Hepatocyte (in vitro differentiated cells): ENCODE measurements at regions not wholly inside any gene's neighbourhood (a gene's known extent, or its start where the extent isn't known, plus 50 kb on each side); places are given as distances from the start of the nearest gene placed in this dataset.
"Not testable (repeated sequence)": the region's sequence is repeated elsewhere in the genome, so short reads cannot be mapped to it uniquely, and the experiment has no call there.

Source experiments
- DNase-seq: peaks from one replicate; pipeline ENCODE4 v3.0.0-alpha.2; 2016; ENCODE audit warnings: low spot score
- H2AFZ ChIP-seq: fragments of 200-600 bp; sonication (generic); 2 replicates; pipeline ENCODE4 v1.6.0; 2016; ENCODE audit warnings: antibody characterized with exemption, mild to moderate bottlenecking
- H3K27ac ChIP-seq: fragments of 200-600 bp; sonication (generic); 2 replicates; pipeline ENCODE4 v1.5.1; 2016; ENCODE audit warnings: mild to moderate bottlenecking
- H3K27me3 ChIP-seq: fragments of 200-600 bp; sonication (generic); 2 replicates; pipeline ENCODE4 v1.6.1; 2016
- H3K36me3 ChIP-seq: fragments of 200-600 bp; sonication (generic); replicated peaks from 2 replicates; pipeline ENCODE4 v1.5.1; 2016; ENCODE audit warnings: low read depth; ENCODE audit not compliant: insufficient read depth
- H3K4me1 ChIP-seq: fragments of 200-600 bp; sonication (generic); 2 replicates; pipeline ENCODE4 v1.5.1; 2016; ENCODE audit warnings: mild to moderate bottlenecking, moderate library complexity; ENCODE audit not compliant: insufficient read depth
- H3K4me2 ChIP-seq: fragments of 200-600 bp; sonication (generic); 2 replicates; pipeline ENCODE4 v1.6.0; 2016
- H3K4me3 ChIP-seq: fragments of 200-600 bp; sonication (generic); 2 replicates; pipeline ENCODE4 v1.5.1; 2016; ENCODE audit warnings: mild to moderate bottlenecking
- H3K79me2 ChIP-seq: fragments of 200-600 bp; sonication (generic); 2 replicates; pipeline ENCODE4 v1.6.0; 2017; ENCODE audit warnings: mild to moderate bottlenecking
- H3K9me2 ChIP-seq: fragments of 200-600 bp; sonication (generic); replicated peaks from 2 replicates; pipeline ENCODE4 v1.6.0; 2017; ENCODE audit warnings: mild to moderate bottlenecking; ENCODE audit not compliant: insufficient read depth
- H3K9me3 ChIP-seq: fragments of 200-600 bp; sonication (generic); 2 replicates; pipeline ENCODE4 v1.5.1; 2016; ENCODE audit warnings: low read depth, mild to moderate bottlenecking
- H4K20me1 ChIP-seq: fragments of 200-600 bp; sonication (generic); 2 replicates; pipeline ENCODE4 v1.6.0; 2016; ENCODE audit warnings: mild to moderate bottlenecking; ENCODE audit not compliant: insufficient read depth, poor library complexity, severe bottlenecking
- CTCF ChIP-seq: fragments of 200-600 bp; sonication (generic); IDR thresholded peaks from 2 replicates; pipeline ENCODE4 v1.5.1; 2016; ENCODE audit warnings: antibody characterized with exemption, mild to moderate bottlenecking; ENCODE audit not compliant: poor library complexity
- EZH2 ChIP-seq: fragments of 200-600 bp; sonication (generic); IDR thresholded peaks from 2 replicates; pipeline ENCODE4 v1.6.1; 2016; ENCODE audit warnings: antibody characterized with exemption, mild to moderate bottlenecking, borderline replicate concordance
- EZH2phosphoT487 ChIP-seq: fragments of 200-600 bp; sonication (generic); IDR thresholded peaks from one replicate; pipeline ENCODE4 v1.6.1; 2018; ENCODE audit warnings: antibody characterized with exemption, mild to moderate bottlenecking, low read depth, moderate library complexity; ENCODE audit not compliant: unreplicated experiment, severe bottlenecking
- WGBS: methylation state at CpG from one replicate; pipeline ENCODE4 v1.1.6; 2016; ENCODE audit warnings: low lambda C conversion rate; ENCODE audit errors: missing lambda C conversion rate; 5-methylcytosine and 5-hydroxymethylcytosine counted together

DNA sequence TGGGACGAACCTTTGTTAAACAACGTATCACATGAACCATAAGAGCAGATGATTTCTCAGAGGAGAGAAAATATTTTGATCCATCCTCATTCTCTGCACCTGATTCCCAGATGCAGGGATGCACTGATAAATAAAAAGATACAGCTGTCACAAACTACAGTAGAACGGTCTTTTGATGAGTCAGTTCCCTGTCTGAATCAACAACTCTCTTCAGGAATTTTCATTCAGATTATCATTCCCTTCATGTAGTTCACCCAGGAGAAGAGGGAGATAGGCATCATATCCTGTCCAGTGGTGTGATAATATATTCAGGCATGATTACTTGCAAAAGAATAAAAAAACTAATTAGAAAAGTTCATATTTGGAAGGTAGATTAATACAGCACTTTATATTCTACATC is 521.5 kb downstream of the PYDC2 start:
- no peak overlapping the region for H3K4me3 ChIP-seq
- H2AFZ ChIP-seq, result no peak overlapping the region
- no peaks in the 10 kb centered on the region for H4K20me1 ChIP-seq
- DNase-seq, result no peak
- no peaks in the 10 kb centered on the region for H3K36me3 ChIP-seq
- TF ChIP-seq CTCF (no peak), EZH2phosphoT487 (no peak), EZH2 (no peak)
- WGBS, result 60% methylated on average over 3 of the region's 3 CpGs
- no peaks in the 10 kb centered on the region for H3K79me2 ChIP-seq
- H3K27me3 ChIP-seq, result no peaks in the 10 kb centered on the region
- no peak overlapping the region for H3K4me2 ChIP-seq
- H3K4me1 ChIP-seq, result no peaks in the 10 kb centered on the region
- H3K27ac ChIP-seq, result no peak overlapping the region
- no peaks in the 10 kb centered on the region for H3K9me2 ChIP-seq
- no peaks in the 10 kb centered on the region for H3K9me3 ChIP-seq

DNA sequence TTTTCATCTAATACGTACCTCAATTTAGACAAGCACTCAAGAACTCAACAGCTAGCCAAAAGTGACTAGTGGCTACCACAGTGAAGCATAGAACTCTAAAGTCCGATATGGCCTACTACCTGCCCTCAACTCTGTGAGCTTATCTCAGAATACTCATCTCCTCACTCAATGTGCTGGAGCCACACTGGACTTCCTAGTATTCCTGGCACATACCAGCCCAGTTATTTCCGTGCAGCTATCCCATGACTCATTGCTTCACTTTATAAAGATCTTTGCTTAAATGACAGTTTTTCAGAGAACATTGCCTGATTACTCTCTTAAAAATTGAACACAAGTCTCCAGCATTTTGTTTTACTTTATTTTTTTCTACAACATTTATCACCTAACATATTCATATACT is 524.7 kb downstream of the PYDC2 start:
- Histone ChIP-seq H3K4me1 (no peaks in the 10 kb centered on the region), H3K36me3 (no peaks in the 10 kb centered on the region), H3K4me3 (no peak overlapping the region), H3K9me2 (no peaks in the 10 kb centered on the region), H4K20me1 (no peaks in the 10 kb centered on the region), H3K79me2 (no peaks in the 10 kb centered on the region), H3K9me3 (no peaks in the 10 kb centered on the region), H3K4me2 (no peak overlapping the region), H3K27ac (no peak overlapping the region), H3K27me3 (no peaks in the 10 kb centered on the region), H2AFZ (no peak overlapping the region)
- TF ChIP-seq EZH2phosphoT487, result no peak
- no peak for TF ChIP-seq CTCF
- no peak for TF ChIP-seq EZH2
- no peak for DNase-seq
- WGBS, result 84% methylated on average over 3 of the region's 3 CpGs

- no peak overlapping the region for H3K27ac ChIP-seq
- no peaks in the 10 kb centered on the region for H3K9me2 ChIP-seq
- no peak overlapping the region for H3K4me3 ChIP-seq
- no peaks in the 10 kb centered on the region for H3K36me3 ChIP-seq
- H4K20me1 ChIP-seq, result no peaks in the 10 kb centered on the region
- no peaks in the 10 kb centered on the region for H3K79me2 ChIP-seq
- no peaks in the 10 kb centered on the region for H3K27me3 ChIP-seq
- no peak for DNase-seq
- H3K4me2 ChIP-seq, result no peak overlapping the region
- no peak overlapping the region for H2AFZ ChIP-seq
- WGBS, result 54% methylated on average over 1 of the region's 1 CpG
- H3K4me1 ChIP-seq, result no peaks in the 10 kb centered on the region
- no peaks in the 10 kb centered on the region for H3K9me3 ChIP-seq
- TF ChIP-seq CTCF (no peak), EZH2 (no peak), EZH2phosphoT487 (no peak)
Measured at GRCh38 chr3:191987831-191988350, 526.9 kb downstream of the PYDC2 start.

- H3K4me2 ChIP-seq, H3K36me3 ChIP-seq, H3K27me3 ChIP-seq, H3K4me3 ChIP-seq, H3K4me1 ChIP-seq, H4K20me1 ChIP-seq, H3K9me2 ChIP-seq, DNase-seq, H3K27ac ChIP-seq, H3K9me3 ChIP-seq, H2AFZ ChIP-seq, H3K79me2 ChIP-seq: not testable (repeated sequence)
- WGBS, result 61% methylated on average over 4 of the region's 4 CpGs
Measured at GRCh38 chr3:191993952-191994351, 533.0 kb downstream of the PYDC2 start.
